ENCODE measurements at regions not wholly inside any gene's neighbourhood (a gene's known extent, or its start where the extent isn't known, plus 50 kb on each side); places are given as distances from the start of the nearest gene placed in this dataset.

DNA sequence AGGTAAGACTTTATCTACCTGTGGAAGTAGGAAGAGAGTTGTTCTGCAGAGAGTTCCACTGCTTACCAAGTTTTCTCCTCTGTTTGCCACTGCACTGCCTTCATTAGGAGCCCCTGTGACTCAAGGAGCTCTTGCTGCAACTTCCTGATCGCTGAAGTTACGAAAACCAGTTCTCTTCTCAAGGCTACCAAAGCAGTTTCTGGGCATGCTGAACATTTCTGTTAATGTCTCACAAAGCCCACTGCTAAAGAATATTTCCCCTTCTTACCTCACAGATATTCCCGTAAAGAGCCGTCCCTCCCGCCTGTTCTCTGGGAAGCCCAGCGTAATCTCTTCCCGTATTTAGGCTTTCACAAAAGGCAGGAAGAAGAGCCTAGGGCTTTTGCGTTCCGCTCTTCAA is 82.6 kb upstream of the OXGR1 start:
- H3K27me3 ChIP-seq (ENCODE audit: control insufficient read depth in 1 of 2, insufficient read depth in 2 of 2, low read length in 2 of 2) = no peaks in the 10 kb centered on the region
- H3K27ac ChIP-seq (ENCODE audit: extremely low read length, insufficient read depth, low read length) = no peak overlapping the region
- H3K4me2 ChIP-seq (ENCODE audit: low read depth, low read length) = no peak overlapping the region
- TF ChIP-seq PCBP2 (optimal IDR thresholded peaks at IDR 0.05; ENCODE audit: low read depth, low read length, poor library complexity, severe bottlenecking) (no peak), ZZZ3 (CRISPR knock-in tag; IDR thresholded peaks at IDR 0.05; ENCODE audit: borderline replicate concordance) (no peak), ZBTB1 (CRISPR knock-in tag; IDR thresholded peaks at IDR 0.05; ENCODE audit: borderline replicate concordance) (no peak), NR3C1 (CRISPR knock-in tag; IDR thresholded peaks at IDR 0.05) (no peak), ZNF724P (CRISPR knock-in tag; IDR thresholded peaks at IDR 0.05; ENCODE audit: borderline replicate concordance) (no peak)
- TF ChIP-seq, protein P1, sequence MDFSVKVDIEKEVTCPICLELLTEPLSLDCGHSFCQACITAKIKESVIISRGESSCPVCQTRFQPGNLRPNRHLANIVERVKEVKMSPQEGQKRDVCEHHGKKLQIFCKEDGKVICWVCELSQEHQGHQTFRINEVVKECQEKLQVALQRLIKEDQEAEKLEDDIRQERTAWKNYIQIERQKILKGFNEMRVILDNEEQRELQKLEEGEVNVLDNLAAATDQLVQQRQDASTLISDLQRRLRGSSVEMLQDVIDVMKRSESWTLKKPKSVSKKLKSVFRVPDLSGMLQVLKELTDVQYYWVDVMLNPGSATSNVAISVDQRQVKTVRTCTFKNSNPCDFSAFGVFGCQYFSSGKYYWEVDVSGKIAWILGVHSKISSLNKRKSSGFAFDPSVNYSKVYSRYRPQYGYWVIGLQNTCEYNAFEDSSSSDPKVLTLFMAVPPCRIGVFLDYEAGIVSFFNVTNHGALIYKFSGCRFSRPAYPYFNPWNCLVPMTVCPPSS (IDR thresholded peaks at IDR 0.05) = no peak
- H3K4me3 ChIP-seq (replicated peaks in 1 of 3; ENCODE audit: insufficient read depth in 1 of 3, low read depth in 2 of 3, low read length in 3 of 3) = no peak overlapping the region
- H3K4me1 ChIP-seq (ENCODE audit: insufficient read depth, low read length) = no peaks in the 10 kb centered on the region
- POLR2A ChIA-PET = no interaction called here
- no peaks in the 10 kb centered on the region for H4K20me1 ChIP-seq (ENCODE audit: insufficient read depth, low read length)
- in situ Hi-C loops (cut with HindIII; ENCODE audit: extremely low pct_ligation_motif_present, low pct_unique_long_range_greater_than_20kb) = no loop called here
- FAIRE-seq (no peak), DNase-seq (ENCODE audit: low spot score) (no peak), ATAC-seq (no peak)
- H2AFZ ChIP-seq (ENCODE audit: low read length) = no peak overlapping the region
- 68% methylated on average over 9 of the region's 9 CpGs for WGBS (ENCODE audit: low lambda C conversion rate)
- peaks cover 12% of the 10 kb centered on the region for H3K9me3 ChIP-seq (ENCODE audit: low read length)
- no peaks in the 10 kb centered on the region for H3K36me3 ChIP-seq (replicated peaks in 1 of 2; ENCODE audit: control insufficient read depth in 1 of 2, insufficient read depth in 2 of 2, low read length in 2 of 2)
- intact Hi-C loops (cut with micrococcal nuclease; ENCODE audit: unreplicated experiment) = no loop called here
- BruUV-seq (replicated peaks) = no TSS peak
- H3K9ac ChIP-seq (ENCODE audit: insufficient read depth, low read depth, low read length) = no peak overlapping the region
- H3K79me2 ChIP-seq (ENCODE audit: insufficient read depth, low read length) = no peaks in the 10 kb centered on the region
- CTCF ChIA-PET (ENCODE audit: low intra/inter-chr PET ratio, low total read pairs) = no interaction called here

DNA sequence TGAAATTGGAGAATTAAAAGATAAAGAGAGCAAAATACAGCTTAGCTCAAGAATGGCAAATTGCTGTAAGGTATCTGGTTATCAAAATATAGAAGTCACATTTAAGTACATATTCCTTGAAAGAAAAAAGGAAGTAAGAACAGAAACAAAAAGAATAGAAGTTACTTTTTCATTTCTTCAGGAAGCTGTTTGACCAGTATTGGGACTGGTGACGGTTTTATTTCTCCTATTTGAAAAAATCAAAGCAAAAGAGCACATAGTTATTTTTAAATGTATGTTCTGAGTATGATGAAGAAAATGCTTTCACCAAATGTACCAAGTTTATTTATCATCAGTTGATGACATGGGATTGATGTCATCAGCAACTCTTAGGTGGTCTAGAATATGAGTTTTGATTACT is 83.1 kb upstream of the OXGR1 start:
- Histone ChIP-seq H4K20me1 (ENCODE audit: insufficient read depth, low read length) (no peaks in the 10 kb centered on the region), H3K4me1 (ENCODE audit: insufficient read depth, low read length) (no peaks in the 10 kb centered on the region), H3K36me3 (replicated peaks in 1 of 2; ENCODE audit: control insufficient read depth in 1 of 2, insufficient read depth in 2 of 2, low read length in 2 of 2) (no peaks in the 10 kb centered on the region), H3K4me3 (replicated peaks in 1 of 3; ENCODE audit: insufficient read depth in 1 of 3, low read depth in 2 of 3, low read length in 3 of 3) (no peak overlapping the region), H3K4me2 (ENCODE audit: low read depth, low read length) (no peak overlapping the region), H2AFZ (ENCODE audit: low read length) (no peak overlapping the region), H3K9me3 (ENCODE audit: low read length) (peaks cover 12% of the 10 kb centered on the region), H3K27me3 (ENCODE audit: control insufficient read depth in 1 of 2, insufficient read depth in 2 of 2, low read length in 2 of 2) (no peaks in the 10 kb centered on the region), H3K79me2 (ENCODE audit: insufficient read depth, low read length) (no peaks in the 10 kb centered on the region), H3K27ac (ENCODE audit: extremely low read length, insufficient read depth, low read length) (no peak overlapping the region), H3K9ac (ENCODE audit: insufficient read depth, low read depth, low read length) (no peak overlapping the region)
- ATAC-seq (no peak), DNase-seq (ENCODE audit: low spot score) (no peak), FAIRE-seq (no peak)
- CTCF ChIA-PET (ENCODE audit: low intra/inter-chr PET ratio, low total read pairs) = no interaction called here
- in situ Hi-C loops (cut with HindIII; ENCODE audit: extremely low pct_ligation_motif_present, low pct_unique_long_range_greater_than_20kb) = no loop called here
- intact Hi-C loops (cut with micrococcal nuclease; ENCODE audit: unreplicated experiment) = no loop called here
- no TSS peak for BruUV-seq (replicated peaks)
- POLR2A ChIA-PET = no interaction called here
- 5% methylated on average over 1 of the region's 1 CpG for WGBS (ENCODE audit: low lambda C conversion rate)
- TF ChIP-seq NFIB (CRISPR knock-in tag; IDR thresholded peaks at IDR 0.05; ENCODE audit: borderline replicate concordance) = no peak
- no peak for TF ChIP-seq MTA1 (CRISPR knock-in tag; IDR thresholded peaks at IDR 0.05; ENCODE audit: borderline replicate concordance)
- no peak for TF ChIP-seq MXD4 (CRISPR knock-in tag; IDR thresholded peaks at IDR 0.05)
- TF ChIP-seq, protein P2, sequence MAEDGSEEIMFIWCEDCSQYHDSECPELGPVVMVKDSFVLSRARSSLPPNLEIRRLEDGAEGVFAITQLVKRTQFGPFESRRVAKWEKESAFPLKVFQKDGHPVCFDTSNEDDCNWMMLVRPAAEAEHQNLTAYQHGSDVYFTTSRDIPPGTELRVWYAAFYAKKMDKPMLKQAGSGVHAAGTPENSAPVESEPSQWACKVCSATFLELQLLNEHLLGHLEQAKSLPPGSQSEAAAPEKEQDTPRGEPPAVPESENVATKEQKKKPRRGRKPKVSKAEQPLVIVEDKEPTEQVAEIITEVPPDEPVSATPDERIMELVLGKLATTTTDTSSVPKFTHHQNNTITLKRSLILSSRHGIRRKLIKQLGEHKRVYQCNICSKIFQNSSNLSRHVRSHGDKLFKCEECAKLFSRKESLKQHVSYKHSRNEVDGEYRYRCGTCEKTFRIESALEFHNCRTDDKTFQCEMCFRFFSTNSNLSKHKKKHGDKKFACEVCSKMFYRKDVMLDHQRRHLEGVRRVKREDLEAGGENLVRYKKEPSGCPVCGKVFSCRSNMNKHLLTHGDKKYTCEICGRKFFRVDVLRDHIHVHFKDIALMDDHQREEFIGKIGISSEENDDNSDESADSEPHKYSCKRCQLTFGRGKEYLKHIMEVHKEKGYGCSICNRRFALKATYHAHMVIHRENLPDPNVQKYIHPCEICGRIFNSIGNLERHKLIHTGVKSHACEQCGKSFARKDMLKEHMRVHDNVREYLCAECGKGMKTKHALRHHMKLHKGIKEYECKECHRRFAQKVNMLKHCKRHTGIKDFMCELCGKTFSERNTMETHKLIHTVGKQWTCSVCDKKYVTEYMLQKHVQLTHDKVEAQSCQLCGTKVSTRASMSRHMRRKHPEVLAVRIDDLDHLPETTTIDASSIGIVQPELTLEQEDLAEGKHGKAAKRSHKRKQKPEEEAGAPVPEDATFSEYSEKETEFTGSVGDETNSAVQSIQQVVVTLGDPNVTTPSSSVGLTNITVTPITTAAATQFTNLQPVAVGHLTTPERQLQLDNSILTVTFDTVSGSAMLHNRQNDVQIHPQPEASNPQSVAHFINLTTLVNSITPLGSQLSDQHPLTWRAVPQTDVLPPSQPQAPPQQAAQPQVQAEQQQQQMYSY (CRISPR knock-in tag; IDR thresholded peaks at IDR 0.05) = no peak
- no peak for TF ChIP-seq ZFP36 (IDR thresholded peaks at IDR 0.05; ENCODE audit: borderline replicate concordance, low read depth, low read length, partially characterized antibody)
- TF ChIP-seq ZSCAN21 (CRISPR knock-in tag; IDR thresholded peaks at IDR 0.05; ENCODE audit: borderline replicate concordance) = no peak
- TF ChIP-seq, protein P3, sequence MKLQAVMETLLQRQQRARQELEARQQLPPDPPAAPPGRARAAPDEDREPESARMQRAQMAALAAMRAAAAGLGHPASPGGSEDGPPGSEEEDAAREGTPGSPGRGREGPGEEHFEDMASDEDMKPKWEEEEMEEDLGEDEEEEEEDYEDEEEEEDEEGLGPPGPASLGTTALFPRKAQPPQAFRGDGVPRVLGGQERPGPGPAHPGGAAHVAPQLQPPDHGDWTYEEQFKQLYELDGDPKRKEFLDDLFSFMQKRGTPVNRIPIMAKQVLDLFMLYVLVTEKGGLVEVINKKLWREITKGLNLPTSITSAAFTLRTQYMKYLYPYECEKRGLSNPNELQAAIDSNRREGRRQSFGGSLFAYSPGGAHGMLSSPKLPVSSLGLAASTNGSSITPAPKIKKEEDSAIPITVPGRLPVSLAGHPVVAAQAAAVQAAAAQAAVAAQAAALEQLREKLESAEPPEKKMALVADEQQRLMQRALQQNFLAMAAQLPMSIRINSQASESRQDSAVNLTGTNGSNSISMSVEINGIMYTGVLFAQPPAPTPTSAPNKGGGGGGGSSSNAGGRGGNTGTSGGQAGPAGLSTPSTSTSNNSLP (IDR thresholded peaks at IDR 0.05; ENCODE audit: low read depth, low read length) = no peak
